ENCODE measurements at regions not wholly inside any gene's neighbourhood (a gene's known extent, or its start where the extent isn't known, plus 50 kb on each side); places are given as distances from the start of the nearest gene placed in this dataset.
A peak's percentile ranks its signal among the peaks of the same experiment; 100 is the strongest.

GRCh38 chr5:119879446-119879845 lies 250.1 kb downstream of the FAM170A start:
- no peak for DNase-seq

GRCh38 chr5:119895066-119895465 lies 265.7 kb downstream of the FAM170A start:
- TF ChIP-seq GATA1 (IDR thresholded peaks at IDR 0.05; ENCODE audit: low read depth, low read length): no peak
- TF ChIP-seq POLR2A (IDR thresholded peaks at IDR 0.05; ENCODE audit: low read length): no peak
- no peak for DNase-seq

More at GRCh38 chr5:119879446-119879845, 250.1 kb downstream of the FAM170A start:
- no peak for TF ChIP-seq POLR2A (IDR thresholded peaks at IDR 0.05; ENCODE audit: low read length)
- TF ChIP-seq GATA1 (IDR thresholded peaks at IDR 0.05; ENCODE audit: low read depth, low read length): no peak

- TF ChIP-seq GATA1 (IDR thresholded peaks at IDR 0.05; ENCODE audit: low read depth, low read length) (no peak), POLR2A (IDR thresholded peaks at IDR 0.05; ENCODE audit: low read length) (no peak)
- DNase-seq: no peak
Observed at GRCh38 chr5:119896826-119897536, 267.6 kb downstream of the FAM170A start.

- DNase-seq: no peak
- TF ChIP-seq GATA1 (IDR thresholded peaks at IDR 0.05; ENCODE audit: low read depth, low read length) (no peak), POLR2A (IDR thresholded peaks at IDR 0.05; ENCODE audit: low read length) (no peak)
Observed at GRCh38 chr5:119897537-119898370, 268.4 kb downstream of the FAM170A start.

- DNase-seq: no peak
- TF ChIP-seq GATA1 (IDR thresholded peaks at IDR 0.05; ENCODE audit: low read depth, low read length): no peak
- no peak for TF ChIP-seq POLR2A (IDR thresholded peaks at IDR 0.05; ENCODE audit: low read length)
Observed at GRCh38 chr5:119899981-119900380, 270.6 kb downstream of the FAM170A start.

- DNase-seq: no peak
- TF ChIP-seq GATA1 (IDR thresholded peaks at IDR 0.05; ENCODE audit: low read depth, low read length): no peak
- no peak for TF ChIP-seq POLR2A (IDR thresholded peaks at IDR 0.05; ENCODE audit: low read length)
Observed at GRCh38 chr5:119902593-119902992, 273.2 kb downstream of the FAM170A start.

GRCh38 chr5:119913425-119913824 lies 284.1 kb downstream of the FAM170A start:
- no peak for DNase-seq
- TF ChIP-seq GATA1 (IDR thresholded peaks at IDR 0.05; ENCODE audit: low read depth, low read length) (no peak), POLR2A (IDR thresholded peaks at IDR 0.05; ENCODE audit: low read length) (no peak)

- no peak for TF ChIP-seq POLR2A (IDR thresholded peaks at IDR 0.05; ENCODE audit: low read length)
- TF ChIP-seq GATA1 (IDR thresholded peaks at IDR 0.05; ENCODE audit: low read depth, low read length): no peak
- no peak for DNase-seq
Observed at GRCh38 chr5:119919279-119919678, 289.9 kb downstream of the FAM170A start.

- no peak for TF ChIP-seq GATA1 (IDR thresholded peaks at IDR 0.05; ENCODE audit: low read depth, low read length)
- TF ChIP-seq POLR2A (IDR thresholded peaks at IDR 0.05; ENCODE audit: low read length): no peak
- DNase-seq: no peak
Observed at GRCh38 chr5:119926301-119926700, 296.9 kb downstream of the FAM170A start.

GRCh38 chr5:119928974-119929373 lies 299.6 kb downstream of the FAM170A start:
- no peak for TF ChIP-seq GATA1 (IDR thresholded peaks at IDR 0.05; ENCODE audit: low read depth, low read length)
- TF ChIP-seq POLR2A (IDR thresholded peaks at IDR 0.05; ENCODE audit: low read length): no peak
- DNase-seq: no peak

- no peak for DNase-seq
- no peak for TF ChIP-seq GATA1 (IDR thresholded peaks at IDR 0.05; ENCODE audit: low read depth, low read length)
- TF ChIP-seq POLR2A (IDR thresholded peaks at IDR 0.05; ENCODE audit: low read length): no peak
Observed at GRCh38 chr5:119930490-119930889, 301.1 kb downstream of the FAM170A start.

- TF ChIP-seq GATA1 (IDR thresholded peaks at IDR 0.05; ENCODE audit: low read depth, low read length) (no peak), POLR2A (IDR thresholded peaks at IDR 0.05; ENCODE audit: low read length) (no peak)
- peak in 1 of 2 experiments; percentile 3 for DNase-seq
Observed at GRCh38 chr5:119943148-119943547, 313.8 kb downstream of the FAM170A start.

- DNase-seq: no peak
Observed at GRCh38 chr5:119945691-119946090, 316.3 kb downstream of the FAM170A start.

GRCh38 chr5:119948162-119948561 lies 318.8 kb downstream of the FAM170A start:
- no peak for TF ChIP-seq GATA1 (IDR thresholded peaks at IDR 0.05; ENCODE audit: low read depth, low read length)
- no peak for TF ChIP-seq POLR2A (IDR thresholded peaks at IDR 0.05; ENCODE audit: low read length)
- no peak for DNase-seq

More at GRCh38 chr5:119945691-119946090, 316.3 kb downstream of the FAM170A start:
- TF ChIP-seq POLR2A (IDR thresholded peaks at IDR 0.05; ENCODE audit: low read length) (no peak), GATA1 (IDR thresholded peaks at IDR 0.05; ENCODE audit: low read depth, low read length) (no peak)

All from erythroblast (primary cell).